Body of pancreas (tissue), 4 donors: ENCODE measurements at regions not wholly inside any gene's neighbourhood (a gene's known extent, or its start where the extent isn't known, plus 50 kb on each side); places are given as distances from the start of the nearest gene placed in this dataset.

ENCODE experiments used
- POLR2A ChIP-seq, 3 donors: fragments of 450-650 bp; IDR thresholded peaks; one replicate each; pipeline ENCODE4 v1.6.1; 2016; ENCODE audit warnings: antibody characterized with exemption in 3 of 3, mild to moderate bottlenecking in 2 of 3
- TF ChIP-seq, protein P1 (sequence below), 7 experiments: fragments of 450-650 bp in 4 of 7; fragments of 200-600 bp in 3 of 7; sonication (generic) in 3 of 7; IDR thresholded peaks; one replicate each; pipeline ENCODE4 v1.5.1; 2016 to 2019; ENCODE audit warnings: antibody characterized with exemption in 7 of 7

- TF ChIP-seq, protein P1, sequence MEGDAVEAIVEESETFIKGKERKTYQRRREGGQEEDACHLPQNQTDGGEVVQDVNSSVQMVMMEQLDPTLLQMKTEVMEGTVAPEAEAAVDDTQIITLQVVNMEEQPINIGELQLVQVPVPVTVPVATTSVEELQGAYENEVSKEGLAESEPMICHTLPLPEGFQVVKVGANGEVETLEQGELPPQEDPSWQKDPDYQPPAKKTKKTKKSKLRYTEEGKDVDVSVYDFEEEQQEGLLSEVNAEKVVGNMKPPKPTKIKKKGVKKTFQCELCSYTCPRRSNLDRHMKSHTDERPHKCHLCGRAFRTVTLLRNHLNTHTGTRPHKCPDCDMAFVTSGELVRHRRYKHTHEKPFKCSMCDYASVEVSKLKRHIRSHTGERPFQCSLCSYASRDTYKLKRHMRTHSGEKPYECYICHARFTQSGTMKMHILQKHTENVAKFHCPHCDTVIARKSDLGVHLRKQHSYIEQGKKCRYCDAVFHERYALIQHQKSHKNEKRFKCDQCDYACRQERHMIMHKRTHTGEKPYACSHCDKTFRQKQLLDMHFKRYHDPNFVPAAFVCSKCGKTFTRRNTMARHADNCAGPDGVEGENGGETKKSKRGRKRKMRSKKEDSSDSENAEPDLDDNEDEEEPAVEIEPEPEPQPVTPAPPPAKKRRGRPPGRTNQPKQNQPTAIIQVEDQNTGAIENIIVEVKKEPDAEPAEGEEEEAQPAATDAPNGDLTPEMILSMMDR (IDR thresholded peaks at IDR 0.05): no peak
- no peak for TF ChIP-seq POLR2A (IDR thresholded peaks at IDR 0.05)
Observed at GRCh38 chr4:188719794-188720193, 580.6 kb downstream of the TRIML1 start.
